HepG2 (cell line): ENCODE measurements at regions not wholly inside any gene's neighbourhood (a gene's known extent, or its start where the extent isn't known, plus 50 kb on each side); places are given as distances from the start of the nearest gene placed in this dataset.

Experiments used
- ATAC-seq: fragments of 200-7000 bp; cut with Tn5 transposase; 3 replicates; pipeline ENCODE4 v1.9.1; 2020; ENCODE audit warnings: mild to moderate bottlenecking, moderate library complexity
- BruUV-seq: library from RNA; stranded (reverse); fragments of 400-500 nt; replicated peaks from 2 replicates; lab custom pipeline; 2021; lab: Mats Ljungman, UMichigan
- CTCF ChIA-PET: fragments of 300-600 bp; formaldehyde crosslinking; extraction: SDS; loops from one replicate; lab custom pipeline; 2021; ENCODE audit warnings: low total read pairs, inconsistent platforms, low intra/inter-chr PET ratio; lab: Yijun Ruan, JAX
- POLR2A ChIA-PET: fragments of 350-600 bp; sonication (Branson Sonifier 250); formaldehyde crosslinking; loops from one replicate; lab custom pipeline; 2020; ENCODE audit warnings: antibody characterized with exemption, inconsistent platforms; lab: Yijun Ruan, JAX
- DNase-seq: peaks from one replicate; pipeline ENCODE4 v3.0.0-alpha.2; 2015; ENCODE audit warnings: low spot score
- FAIRE-seq: peaks from 3 replicates; lab custom pipeline; 2011; peaks lifted over from hg19 to GRCh38; lab: Jason Lieb, UNC
- H2AFZ ChIP-seq: one replicate; pipeline ENCODE4 v1.6.1; 2011; ENCODE audit warnings: low read length, inconsistent platforms
- H3K27ac ChIP-seq: fragments of 300-600 bp; 3 replicates; pipeline ENCODE4 v1.8.0; 2011; ENCODE audit warnings: mixed run types, mild to moderate bottlenecking, mixed read lengths, low read length, inconsistent platforms; ENCODE audit not compliant: insufficient read depth; ENCODE audit errors: extremely low read length
- H3K27me3 ChIP-seq, 2 experiments: fragments of 200-600 bp in 1 of 2; 2 replicates in 1 of 2; 3 replicates in 1 of 2; pipeline versions ENCODE4 v1.6.0 to v1.8.0; 2011; ENCODE audit warnings: low read length in 2 of 2, mild to moderate bottlenecking in 2 of 2, moderate library complexity in 2 of 2, inconsistent platforms in 1 of 2; ENCODE audit not compliant: insufficient read depth in 2 of 2, control insufficient read depth in 1 of 2
- H3K36me3 ChIP-seq, 2 experiments: fragments of 200-600 bp in 1 of 2; replicated peaks in 1 of 2; 2 replicates in 1 of 2; 3 replicates in 1 of 2; pipeline versions ENCODE4 v1.5.1 to v1.8.0; 2011; ENCODE audit warnings: low read length in 2 of 2, inconsistent platforms in 1 of 2; ENCODE audit not compliant: insufficient read depth in 2 of 2, control insufficient read depth in 1 of 2
- H3K4me1 ChIP-seq: 2 replicates; pipeline ENCODE4 v1.5.1; 2012; ENCODE audit warnings: low read length, inconsistent platforms; ENCODE audit not compliant: insufficient read depth
- H3K4me2 ChIP-seq: 2 replicates; pipeline ENCODE4 v1.6.0; 2011; ENCODE audit warnings: low read depth, low read length, inconsistent platforms
- H3K4me3 ChIP-seq, 3 experiments: fragments of 200-600 bp in 1 of 3; sonication (generic), shearing (Covaris generic) in 1 of 3; replicated peaks in 1 of 3; 2 replicates each; pipeline ENCODE4 v1.5.1; 2011 to 2016; ENCODE audit warnings: low read length in 3 of 3, inconsistent platforms in 2 of 3, low read depth in 2 of 3, mild to moderate bottlenecking in 2 of 3, control low read depth in 1 of 3, mixed read lengths in 1 of 3; ENCODE audit not compliant: insufficient read depth in 1 of 3
- H3K79me2 ChIP-seq: one replicate; pipeline ENCODE4 v1.6.1; 2011; ENCODE audit warnings: low read length, inconsistent platforms; ENCODE audit not compliant: insufficient read depth
- H3K9ac ChIP-seq: 2 replicates; pipeline ENCODE4 v1.6.0; 2011; ENCODE audit warnings: mild to moderate bottlenecking, low read depth, low read length, inconsistent platforms; ENCODE audit not compliant: insufficient read depth
- H3K9me3 ChIP-seq: 2 replicates; pipeline ENCODE4 v1.5.1; 2012; ENCODE audit warnings: mild to moderate bottlenecking, low read length
- H4K20me1 ChIP-seq: 2 replicates; pipeline ENCODE4 v1.6.0; 2011; ENCODE audit warnings: inconsistent platforms, mild to moderate bottlenecking, low read length, moderate library complexity; ENCODE audit not compliant: insufficient read depth
- AKNA ChIP-seq: sonication (generic); formaldehyde crosslinking; IDR thresholded peaks from 2 replicates; pipeline ENCODE4 v1.4.0; 2020; ENCODE audit warnings: missing genetic modification reagents, borderline replicate concordance
- ARID4A ChIP-seq: sonication (generic); formaldehyde crosslinking; IDR thresholded peaks from 2 replicates; pipeline ENCODE4 v1.5.0; 2020; ENCODE audit warnings: mild to moderate bottlenecking, missing genetic modification reagents, borderline replicate concordance
- GLI4 ChIP-seq: sonication (generic); formaldehyde crosslinking; IDR thresholded peaks from 2 replicates; pipeline ENCODE4 v1.5.1; 2020; ENCODE audit warnings: missing genetic modification reagents, mild to moderate bottlenecking, moderate library complexity, borderline replicate concordance
- ZFP41 ChIP-seq: sonication (generic); formaldehyde crosslinking; IDR thresholded peaks from 2 replicates; pipeline ENCODE4 v1.4.0; 2020; ENCODE audit warnings: mild to moderate bottlenecking, missing genetic modification reagents, borderline replicate concordance
- ZNF547 ChIP-seq: sonication (generic); formaldehyde crosslinking; IDR thresholded peaks from 2 replicates; pipeline ENCODE4 v1.5.1; 2020; ENCODE audit warnings: mild to moderate bottlenecking, missing genetic modification reagents
- ZNF564 ChIP-seq: sonication (generic); formaldehyde crosslinking; IDR thresholded peaks from 2 replicates; pipeline ENCODE4 v1.8.1; 2023; ENCODE audit warnings: mild to moderate bottlenecking, missing genetic modification reagents
- ZNF768 ChIP-seq: sonication (generic); formaldehyde crosslinking; IDR thresholded peaks from 2 replicates; pipeline ENCODE4 v1.4.0; 2020; ENCODE audit warnings: missing genetic modification reagents
- WGBS: methylation state at CpG from one replicate; pipeline ENCODE4 v1.1.6; 2017; ENCODE audit warnings: low lambda C conversion rate; 5-methylcytosine and 5-hydroxymethylcytosine counted together
- in situ Hi-C: cut with HindIII; loops from 2 replicates; pipeline ENCODE4 v1.10.0; 2017; ENCODE audit warnings: low pct_unique_long_range_greater_than_20kb; ENCODE audit not compliant: extremely low pct_ligation_motif_present
- intact Hi-C: fragments of 100-400 bp; cut with micrococcal nuclease; formaldehyde crosslinking; loops from one replicate; pipeline ENCODE4 v1.10.0; 2022; ENCODE audit not compliant: unreplicated experiment

- Histone ChIP-seq H3K4me2 (no peak overlapping the region), H3K27me3 (no peaks in the 10 kb centered on the region), H3K4me3 (no peak overlapping the region), H3K79me2 (no peaks in the 10 kb centered on the region), H3K27ac (no peak overlapping the region), H3K4me1 (no peaks in the 10 kb centered on the region), H3K9me3 (peaks cover 68% of the 10 kb centered on the region), H3K9ac (no peak overlapping the region), H2AFZ (no peak overlapping the region), H4K20me1 (no peaks in the 10 kb centered on the region), H3K36me3 (no peaks in the 10 kb centered on the region)
- TF ChIP-seq ARID4A (CRISPR knock-in tag): no peak
- no peak for TF ChIP-seq ZNF564 (CRISPR knock-in tag)
- no peak for TF ChIP-seq ZNF768
- TF ChIP-seq ZFP41 (CRISPR knock-in tag): no peak
- no peak for TF ChIP-seq ZNF547 (CRISPR knock-in tag)
- TF ChIP-seq GLI4: no peak
- no peak for TF ChIP-seq AKNA (CRISPR knock-in tag)
- BruUV-seq: no TSS peak
- in situ Hi-C loops (no loop called here), intact Hi-C loops (no loop called here)
- WGBS: 3% methylated on average over 2 of the region's 2 CpGs
- ATAC-seq (no peak), FAIRE-seq (no peak), DNase-seq (no peak)
- CTCF ChIA-PET: no interaction called here
- POLR2A ChIA-PET: no interaction called here
Observed at GRCh38 chr4:11152684-11153083, 276.0 kb downstream of the HS3ST1 start.
